GM18909 (cell line): ENCODE measurements at regions not wholly inside any gene's neighbourhood (a gene's known extent, or its start where the extent isn't known, plus 50 kb on each side); places are given as distances from the start of the nearest gene placed in this dataset.

ENCODE experiments used
- ATAC-seq: cut with Tn5 transposase; IDR thresholded peaks from one replicate; pipeline ENCODE4 v1.9.1; 2021; ENCODE audit warnings: mild to moderate bottlenecking; ENCODE audit not compliant: unreplicated experiment, poor library complexity

GRCh38 chr15:55031727-55032126 lies 165.0 kb downstream of the RSL24D1 start:
- ATAC-seq = no peak

GRCh38 chr15:55026381-55026780 lies 170.4 kb downstream of the RSL24D1 start:
- ATAC-seq = no peak

- no peak for ATAC-seq
Measured at GRCh38 chr15:55017635-55018034, 179.1 kb downstream of the RSL24D1 start.

GRCh38 chr15:55016225-55016624 lies 180.5 kb downstream of the RSL24D1 start:
- ATAC-seq = no peak

GRCh38 chr15:55015093-55015445 lies 181.7 kb downstream of the RSL24D1 start:
- no peak for ATAC-seq

GRCh38 chr15:55014391-55015092 lies 182.2 kb downstream of the RSL24D1 start:
- ATAC-seq = no peak

GRCh38 chr15:55008421-55008820 lies 188.3 kb downstream of the RSL24D1 start:
- no peak for ATAC-seq

GRCh38 chr15:55007561-55007960 lies 189.2 kb downstream of the RSL24D1 start:
- ATAC-seq = no peak

GRCh38 chr15:55005679-55006078 lies 191.1 kb downstream of the RSL24D1 start:
- ATAC-seq = no peak

- no peak for ATAC-seq
Measured at GRCh38 chr15:55003965-55004873, 192.5 kb downstream of the RSL24D1 start.

- no peak for ATAC-seq
Measured at GRCh38 chr15:54998661-54999060, 198.1 kb downstream of the RSL24D1 start.

GRCh38 chr15:54990793-54991192 lies 205.9 kb downstream of the RSL24D1 start:
- ATAC-seq = no peak

GRCh38 chr15:54987881-54988280 lies 208.9 kb downstream of the RSL24D1 start:
- no peak for ATAC-seq

- no peak for ATAC-seq
Measured at GRCh38 chr15:54979964-54980363, 216.8 kb downstream of the RSL24D1 start.

- no peak for ATAC-seq
Measured at GRCh38 chr15:54962637-54963036, 234.1 kb downstream of the RSL24D1 start.

- ATAC-seq = no peak
Measured at GRCh38 chr15:54960266-54960665, 236.5 kb downstream of the RSL24D1 start.

GRCh38 chr15:54941417-54941816 lies 255.3 kb downstream of the RSL24D1 start:
- no peak for ATAC-seq

GRCh38 chr15:54917312-54917711 lies 279.4 kb downstream of the RSL24D1 start:
- no peak for ATAC-seq

GRCh38 chr15:54915380-54915779 lies 281.4 kb downstream of the RSL24D1 start:
- ATAC-seq = no peak

- ATAC-seq = no peak
Measured at GRCh38 chr15:54884312-54884711, 312.4 kb downstream of the RSL24D1 start.

- no peak for ATAC-seq
Measured at GRCh38 chr15:54859982-54860381, 336.8 kb downstream of the RSL24D1 start.

- no peak for ATAC-seq
Measured at GRCh38 chr15:54854667-54855066, 342.1 kb downstream of the RSL24D1 start.
